ENCODE measurements at regions not wholly inside any gene's neighbourhood (a gene's known extent, or its start where the extent isn't known, plus 50 kb on each side); places are given as distances from the start of the nearest gene placed in this dataset.

- Histone ChIP-seq H2BK5ac (ENCODE audit: low read length) (no peak overlapping the region), H3K9ac (ENCODE audit: low read depth, low read length, poor library complexity) (no peak overlapping the region), H2BK120ac (ENCODE audit: low read depth, low read length) (no peak overlapping the region), H3K18ac (ENCODE audit: low read length) (no peak overlapping the region), H4K91ac (ENCODE audit: low read depth, low read length, poor library complexity) (no peak overlapping the region), H3K79me1 (ENCODE audit: low read depth, low read length) (no peaks in the 10 kb centered on the region), H3K14ac (ENCODE audit: low read length) (no peak overlapping the region), H3K4me3 (ENCODE audit: low read length in 2 of 2) (no peak overlapping the region), H2BK15ac (ENCODE audit: low read length) (no peak overlapping the region), H2BK12ac (ENCODE audit: low read length) (no peak overlapping the region), H3K4me2 (ENCODE audit: insufficient read depth, low read length, poor library complexity, severe bottlenecking) (no peak overlapping the region), H3K9me3 (replicated peaks in 1 of 2; ENCODE audit: control insufficient read depth in 2 of 2, insufficient read depth in 1 of 2, low read depth in 1 of 2, low read length in 2 of 2) (no peaks in the 10 kb centered on the region), H3K27ac (replicated peaks; ENCODE audit: low read length) (no peak overlapping the region), H2AFZ (ENCODE audit: low read length) (no peak overlapping the region), H3K27me3 (ENCODE audit: control insufficient read depth in 3 of 3, insufficient read depth in 3 of 3, low read depth in 1 of 3, low read length in 3 of 3) (no peaks in the 10 kb centered on the region), H2AK5ac (ENCODE audit: low read depth, low read length) (no peak overlapping the region), H4K8ac (ENCODE audit: low read depth, low read length) (no peak overlapping the region), H3K23ac (ENCODE audit: low read depth, low read length, poor library complexity) (no peak overlapping the region), H3K36me3 (replicated peaks in 1 of 2; ENCODE audit: control insufficient read depth in 2 of 2, insufficient read depth in 2 of 2, low read length in 2 of 2) (no peaks in the 10 kb centered on the region), H3K4me1 (ENCODE audit: control insufficient read depth in 2 of 2, insufficient read depth in 1 of 2, low read depth in 1 of 2, low read length in 2 of 2) (peaks cover 10 to 12% of the 10 kb centered on the region in 2 donors), H3K4ac (ENCODE audit: low read length) (no peak overlapping the region)
- no CpG with 5 or more reads among the region's 4 CpGs for WGBS, 2 donors (ENCODE audit: extremely low coverage in 2 of 2, insufficient read length in 2 of 2, insufficient replicate concordance in 1 of 2)
- no peak for DNase-seq (ENCODE audit: low spot score)
These were observed 85.7 kb upstream of the BET1 start for GRCh38 chr7:94089806-94090205.

- Histone ChIP-seq H3K14ac (ENCODE audit: low read length) (no peak overlapping the region), H4K91ac (ENCODE audit: low read depth, low read length, poor library complexity) (no peak overlapping the region)
These were observed 88.8 kb upstream of the BET1 start for GRCh38 chr7:94092980-94093379.

GRCh38 chr7:94094298-94094697 lies 90.1 kb upstream of the BET1 start:
- Histone ChIP-seq H3K9ac (ENCODE audit: low read depth, low read length, poor library complexity) (no peak overlapping the region), H3K4me1 (ENCODE audit: control insufficient read depth in 2 of 2, insufficient read depth in 1 of 2, low read depth in 1 of 2, low read length in 2 of 2) (peaks cover 0 to 5% of the 10 kb centered on the region in 2 donors), H3K23ac (ENCODE audit: low read depth, low read length, poor library complexity) (no peak overlapping the region), H3K4me3 (ENCODE audit: low read length in 2 of 2) (no peak overlapping the region), H2AFZ (ENCODE audit: low read length) (no peak overlapping the region), H2BK15ac (ENCODE audit: low read length) (no peak overlapping the region), H3K18ac (ENCODE audit: low read length) (no peak overlapping the region), H2AK5ac (ENCODE audit: low read depth, low read length) (no peak overlapping the region), H2BK12ac (ENCODE audit: low read length) (no peak overlapping the region), H3K36me3 (replicated peaks in 1 of 2; ENCODE audit: control insufficient read depth in 2 of 2, insufficient read depth in 2 of 2, low read length in 2 of 2) (no peaks in the 10 kb centered on the region), H3K4me2 (ENCODE audit: insufficient read depth, low read length, poor library complexity, severe bottlenecking) (no peak overlapping the region), H3K27me3 (ENCODE audit: control insufficient read depth in 3 of 3, insufficient read depth in 3 of 3, low read depth in 1 of 3, low read length in 3 of 3) (no peaks in the 10 kb centered on the region), H3K9me3 (replicated peaks in 1 of 2; ENCODE audit: control insufficient read depth in 2 of 2, insufficient read depth in 1 of 2, low read depth in 1 of 2, low read length in 2 of 2) (no peaks in the 10 kb centered on the region), H3K4ac (ENCODE audit: low read length) (no peak overlapping the region), H3K14ac (ENCODE audit: low read length) (no peak overlapping the region), H4K8ac (ENCODE audit: low read depth, low read length) (no peak overlapping the region), H2BK120ac (ENCODE audit: low read depth, low read length) (no peak overlapping the region), H4K91ac (ENCODE audit: low read depth, low read length, poor library complexity) (no peak overlapping the region), H2BK5ac (ENCODE audit: low read length) (no peak overlapping the region), H3K79me1 (ENCODE audit: low read depth, low read length) (no peaks in the 10 kb centered on the region), H3K27ac (replicated peaks; ENCODE audit: low read length) (no peak overlapping the region)
- no CpG with 5 or more reads among the region's 1 CpG for WGBS, 2 donors (ENCODE audit: extremely low coverage in 2 of 2, insufficient read length in 2 of 2, insufficient replicate concordance in 1 of 2)
- DNase-seq (ENCODE audit: low spot score), result no peak

More at GRCh38 chr7:94092980-94093379, 88.8 kb upstream of the BET1 start:
- Histone ChIP-seq H2BK15ac (ENCODE audit: low read length) (no peak overlapping the region), H3K4me3 (ENCODE audit: low read length in 2 of 2) (no peak overlapping the region), H3K4me2 (ENCODE audit: insufficient read depth, low read length, poor library complexity, severe bottlenecking) (no peak overlapping the region), H2BK120ac (ENCODE audit: low read depth, low read length) (no peak overlapping the region), H2AK5ac (ENCODE audit: low read depth, low read length) (no peak overlapping the region), H3K79me1 (ENCODE audit: low read depth, low read length) (no peaks in the 10 kb centered on the region), H3K4ac (ENCODE audit: low read length) (no peak overlapping the region), H3K9me3 (replicated peaks in 1 of 2; ENCODE audit: control insufficient read depth in 2 of 2, insufficient read depth in 1 of 2, low read depth in 1 of 2, low read length in 2 of 2) (no peaks in the 10 kb centered on the region), H3K27me3 (ENCODE audit: control insufficient read depth in 3 of 3, insufficient read depth in 3 of 3, low read depth in 1 of 3, low read length in 3 of 3) (no peaks in the 10 kb centered on the region), H3K18ac (ENCODE audit: low read length) (no peak overlapping the region), H3K36me3 (replicated peaks in 1 of 2; ENCODE audit: control insufficient read depth in 2 of 2, insufficient read depth in 2 of 2, low read length in 2 of 2) (no peaks in the 10 kb centered on the region), H2BK5ac (ENCODE audit: low read length) (no peak overlapping the region), H2BK12ac (ENCODE audit: low read length) (no peak overlapping the region), H3K4me1 (ENCODE audit: control insufficient read depth in 2 of 2, insufficient read depth in 1 of 2, low read depth in 1 of 2, low read length in 2 of 2) (peaks cover 10% of the 10 kb centered on the region in 2 donors), H2AFZ (ENCODE audit: low read length) (peak overlapping the region; percentile 31), H3K23ac (ENCODE audit: low read depth, low read length, poor library complexity) (no peak overlapping the region), H3K9ac (ENCODE audit: low read depth, low read length, poor library complexity) (no peak overlapping the region), H4K8ac (ENCODE audit: low read depth, low read length) (no peak overlapping the region), H3K27ac (replicated peaks; ENCODE audit: low read length) (no peak overlapping the region)
- DNase-seq (ENCODE audit: low spot score), result no peak
- WGBS, 2 donors (ENCODE audit: extremely low coverage in 2 of 2, insufficient read length in 2 of 2, insufficient replicate concordance in 1 of 2), result no CpG with 5 or more reads among the region's 1 CpG

GRCh38 chr7:94095316-94096009 lies 91.3 kb upstream of the BET1 start:
- no peak overlapping the region for H2AFZ ChIP-seq (ENCODE audit: low read length)

More at GRCh38 chr7:94095316-94096009, 91.3 kb upstream of the BET1 start:
- H3K9me3 ChIP-seq (replicated peaks in 1 of 2; ENCODE audit: control insufficient read depth in 2 of 2, insufficient read depth in 1 of 2, low read depth in 1 of 2, low read length in 2 of 2), result peaks cover 2 to 8% of the 10 kb centered on the region in 2 donors
- H4K8ac ChIP-seq (ENCODE audit: low read depth, low read length), result no peak overlapping the region
- WGBS, 2 donors (ENCODE audit: extremely low coverage in 2 of 2, insufficient read length in 2 of 2, insufficient replicate concordance in 1 of 2), result no CpG with 5 or more reads among the region's 5 CpGs
- DNase-seq (ENCODE audit: low spot score), result no peak
- H2BK120ac ChIP-seq (ENCODE audit: low read depth, low read length), result no peak overlapping the region
- H2BK12ac ChIP-seq (ENCODE audit: low read length), result no peak overlapping the region
- no peak overlapping the region for H3K4me2 ChIP-seq (ENCODE audit: insufficient read depth, low read length, poor library complexity, severe bottlenecking)
- H2BK15ac ChIP-seq (ENCODE audit: low read length), result no peak overlapping the region
- H3K27ac ChIP-seq (replicated peaks; ENCODE audit: low read length), result no peak overlapping the region
- H3K23ac ChIP-seq (ENCODE audit: low read depth, low read length, poor library complexity), result no peak overlapping the region
- H3K27me3 ChIP-seq (ENCODE audit: control insufficient read depth in 3 of 3, insufficient read depth in 3 of 3, low read depth in 1 of 3, low read length in 3 of 3), result no peaks in the 10 kb centered on the region
- H2AK5ac ChIP-seq (ENCODE audit: low read depth, low read length), result no peak overlapping the region
- H3K4me3 ChIP-seq (ENCODE audit: low read length in 2 of 2), result no peak overlapping the region
- no peaks in the 10 kb centered on the region for H3K36me3 ChIP-seq (replicated peaks in 1 of 2; ENCODE audit: control insufficient read depth in 2 of 2, insufficient read depth in 2 of 2, low read length in 2 of 2)
- no peak overlapping the region for H4K91ac ChIP-seq (ENCODE audit: low read depth, low read length, poor library complexity)
- no peak overlapping the region for H3K9ac ChIP-seq (ENCODE audit: low read depth, low read length, poor library complexity)
- peaks cover 0 to 1% of the 10 kb centered on the region in 2 donors for H3K4me1 ChIP-seq (ENCODE audit: control insufficient read depth in 2 of 2, insufficient read depth in 1 of 2, low read depth in 1 of 2, low read length in 2 of 2)
- H3K4ac ChIP-seq (ENCODE audit: low read length), result no peak overlapping the region
- no peak overlapping the region for H2BK5ac ChIP-seq (ENCODE audit: low read length)
- no peak overlapping the region for H3K14ac ChIP-seq (ENCODE audit: low read length)
- no peaks in the 10 kb centered on the region for H3K79me1 ChIP-seq (ENCODE audit: low read depth, low read length)
- H3K18ac ChIP-seq (ENCODE audit: low read length), result no peak overlapping the region

Measured in neuronal stem cell (in vitro differentiated cells).